ENCODE measurements at regions not wholly inside any gene's neighbourhood (a gene's known extent, or its start where the extent isn't known, plus 50 kb on each side); places are given as distances from the start of the nearest gene placed in this dataset.
A peak's percentile ranks its signal among the peaks of the same experiment; 100 is the strongest.
"Not testable (repeated sequence)": the region's sequence is repeated elsewhere in the genome, so short reads cannot be mapped to it uniquely, and the experiment has no call there.

DNA sequence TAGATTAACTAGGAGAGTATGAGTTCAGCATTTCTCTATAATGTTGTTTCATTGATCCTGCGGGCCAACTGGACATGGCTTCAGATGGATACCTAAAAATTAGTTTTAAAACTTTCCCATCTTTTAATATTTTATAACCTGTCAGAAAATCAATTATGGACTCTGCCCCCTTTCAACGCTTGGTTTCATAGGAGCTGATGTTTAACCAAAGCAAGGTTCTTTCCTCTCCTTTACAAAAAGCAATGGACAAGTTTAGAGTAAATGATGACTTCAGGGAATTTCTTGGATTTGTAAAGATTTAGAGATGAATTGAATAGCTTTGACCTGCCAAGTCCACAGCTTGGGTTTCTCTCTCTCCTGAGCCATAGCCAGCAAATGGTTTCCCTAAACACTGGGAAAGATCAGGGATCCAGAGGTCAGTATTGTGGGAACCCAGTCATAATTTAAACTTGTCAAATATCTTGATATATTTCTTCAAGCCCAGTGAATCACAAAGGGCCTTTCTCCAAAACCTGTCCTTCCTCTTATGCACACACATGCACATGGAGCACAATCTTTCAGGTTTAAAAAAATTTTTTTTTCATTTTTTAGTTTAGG, 177.1 kb downstream of the EVX1 start:
- DNase-seq, result peak; percentile 73

GRCh38 chr7:27420702-27421101, 178.1 kb downstream of the EVX1 start:
- DNase-seq, result peak; percentile 21

- peak; percentile 68 for DNase-seq
Measured at GRCh38 chr7:27423290-27423689, 180.7 kb downstream of the EVX1 start.

- DNase-seq, result no peak
Measured at GRCh38 chr7:27423821-27424220, 181.2 kb downstream of the EVX1 start.

DNA sequence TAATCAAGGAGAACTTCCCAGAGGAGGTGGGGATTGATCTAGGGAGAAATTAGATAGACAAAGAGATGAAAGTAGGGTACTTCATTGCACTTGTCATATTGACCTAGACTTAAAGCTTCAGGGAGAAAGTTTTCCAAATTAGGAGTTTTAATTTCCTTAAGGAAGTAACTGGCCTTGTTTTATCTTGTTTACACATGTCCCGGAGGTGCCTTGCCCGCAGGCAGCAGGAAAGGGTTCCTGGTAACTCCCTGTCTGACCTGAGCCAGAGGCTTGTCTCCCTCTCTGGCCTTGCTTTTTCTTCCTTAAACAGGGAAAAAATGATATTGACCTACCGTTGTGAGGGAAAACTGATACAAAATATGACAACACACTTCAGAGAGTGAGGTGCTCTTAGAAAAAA, 181.6 kb downstream of the EVX1 start:
- DNase-seq, result no peak

DNA sequence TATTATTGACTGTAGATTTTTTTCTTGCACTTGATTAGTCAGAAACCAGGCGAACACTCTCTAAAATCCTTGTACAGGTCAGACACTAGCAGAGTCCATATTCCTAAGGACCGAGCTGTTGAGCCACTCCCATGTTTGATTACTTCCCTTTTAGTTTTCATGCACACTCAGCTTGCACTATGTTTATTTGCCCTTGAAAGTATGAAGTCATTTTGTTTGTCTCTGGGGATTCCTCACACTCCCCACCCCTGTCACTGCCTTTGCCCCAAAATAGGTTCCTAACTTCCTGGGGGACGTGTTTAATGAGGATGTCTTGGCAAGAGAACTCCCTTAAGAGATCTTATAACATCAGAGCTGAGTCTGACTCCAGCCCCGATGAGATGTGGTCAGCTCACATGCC, 182.1 kb downstream of the EVX1 start:
- DNase-seq, result no peak

DNA sequence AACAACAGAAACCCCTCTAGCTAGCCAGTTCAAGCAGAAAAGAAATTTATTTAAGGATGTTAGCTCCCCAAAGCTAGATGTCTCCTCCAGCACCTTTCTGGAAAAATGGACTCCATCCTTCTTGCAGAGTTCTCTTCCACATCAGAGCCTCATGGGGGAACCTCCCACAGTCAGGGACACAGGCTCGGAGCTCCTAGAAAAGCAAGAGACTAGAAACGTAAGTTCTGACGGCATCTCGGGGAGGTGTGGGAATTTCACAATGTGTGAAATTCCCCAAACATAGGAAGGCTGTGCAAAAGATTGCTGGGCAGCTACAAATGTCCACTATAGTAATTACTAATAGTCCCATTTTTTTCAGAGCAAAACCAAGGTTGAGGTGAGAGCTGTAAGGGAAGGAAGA, 184.8 kb downstream of the EVX1 start:
- DNase-seq, result no peak

- DNase-seq, result no peak
Measured at GRCh38 chr7:27430105-27430504, 187.5 kb downstream of the EVX1 start.

DNA sequence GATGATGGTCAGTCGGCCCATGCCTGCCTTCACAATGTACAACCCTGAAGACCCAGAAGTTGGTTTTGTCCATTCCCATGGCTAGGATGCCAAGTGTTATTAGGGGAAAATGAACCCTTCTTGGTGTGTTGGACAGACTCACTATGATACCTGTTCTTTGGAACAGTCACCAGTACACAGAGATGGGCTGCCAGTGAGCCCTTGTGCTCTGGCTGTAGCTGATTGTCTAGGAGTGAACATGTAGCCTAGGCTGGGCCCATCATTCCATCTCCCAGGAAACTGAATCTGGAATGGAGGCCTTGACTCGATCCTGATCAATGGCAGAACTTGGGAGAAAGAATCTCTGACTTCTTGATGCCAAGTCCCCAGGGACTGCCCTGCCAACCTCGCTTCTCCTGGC, 188.9 kb downstream of the EVX1 start:
- DNase-seq, result no peak

GRCh38 chr7:27433581-27433980, 191.0 kb downstream of the EVX1 start:
- DNase-seq, result no peak

DNA sequence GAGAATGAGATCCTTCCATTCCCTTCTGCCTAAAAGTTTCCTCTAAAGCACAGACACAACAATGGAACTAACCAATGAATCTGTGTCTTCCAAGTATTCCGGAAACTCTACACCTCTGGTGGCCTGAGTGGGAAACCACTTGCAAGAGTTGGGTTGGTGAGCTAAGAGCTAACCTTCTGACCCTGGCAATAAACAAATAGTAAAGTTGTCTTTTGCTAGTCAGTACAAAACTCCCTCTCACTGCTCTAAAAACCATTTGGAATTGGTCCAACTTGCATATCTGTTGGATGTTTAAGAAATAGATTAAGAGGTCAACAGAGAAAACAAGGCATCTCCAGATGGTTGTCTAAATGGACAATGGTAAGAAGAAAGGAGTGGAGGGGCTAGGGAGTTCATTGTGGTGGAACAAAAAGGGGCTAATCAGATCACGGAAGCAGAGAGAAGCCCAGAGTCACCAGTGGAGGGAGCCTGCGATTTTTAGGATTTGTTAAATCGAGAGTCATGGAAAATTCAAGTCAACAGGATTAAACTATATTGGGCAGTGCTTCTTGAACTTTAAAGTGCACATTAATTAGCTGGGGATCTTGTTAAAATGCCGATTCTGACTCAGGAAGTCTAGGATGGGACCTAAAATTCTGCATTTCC, 192.3 kb downstream of the EVX1 start:
- DNase-seq, result peak; percentile 22

- DNase-seq, result peak; percentile 60
Measured at GRCh38 chr7:27435461-27435860, 192.9 kb downstream of the EVX1 start.

DNA sequence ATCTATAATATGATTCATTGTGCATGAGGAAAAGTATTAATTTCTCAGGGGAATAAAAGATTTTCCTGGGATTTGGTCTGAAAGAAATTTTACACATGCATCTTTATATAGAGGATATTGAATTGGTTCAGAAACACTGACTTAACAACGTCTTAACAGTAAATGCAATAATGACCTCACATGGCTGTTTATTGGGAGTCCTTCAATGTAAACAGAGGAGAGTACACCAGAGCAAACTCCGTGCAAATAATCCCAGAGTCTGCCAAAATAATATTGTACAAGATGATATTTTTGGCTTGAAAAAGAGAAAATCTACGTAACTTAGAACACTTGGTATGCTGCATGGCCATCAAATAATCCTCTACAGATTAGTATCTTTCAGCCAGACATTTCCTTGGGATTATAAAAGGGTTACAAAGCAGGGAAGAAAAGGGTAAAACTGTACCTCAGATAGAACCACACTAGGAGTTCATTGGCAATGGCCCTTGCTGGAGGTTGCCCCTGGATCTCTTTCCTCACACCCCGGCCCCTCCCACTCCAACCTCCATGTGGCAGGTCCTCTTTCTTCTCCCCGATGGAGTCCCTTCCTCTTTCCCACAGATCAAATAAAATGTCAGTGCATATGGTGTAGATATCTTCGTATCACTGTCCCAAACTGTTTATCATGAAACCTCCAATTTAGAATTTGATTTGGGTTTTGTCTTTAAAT, 196.4 kb downstream of the EVX1 start:
- DNase-seq, result no peak

- DNase-seq, result peak; percentile 94
Measured at GRCh38 chr7:27442455-27442854, 199.9 kb downstream of the EVX1 start.

GRCh38 chr7:27449046-27449445, 206.4 kb downstream of the EVX1 start:
- DNase-seq, result not testable (repeated sequence)

GRCh38 chr7:27453702-27454405, 208.8 kb downstream of the HIBADH start:
- DNase-seq, result no peak

- not testable (repeated sequence) for DNase-seq
Measured at GRCh38 chr7:27457120-27457519, 205.6 kb downstream of the HIBADH start.

- not testable (repeated sequence) for DNase-seq
Measured at GRCh38 chr7:27457603-27458565, 204.8 kb downstream of the HIBADH start.

GRCh38 chr7:27459021-27459730, 203.5 kb downstream of the HIBADH start:
- no peak for DNase-seq

DNA sequence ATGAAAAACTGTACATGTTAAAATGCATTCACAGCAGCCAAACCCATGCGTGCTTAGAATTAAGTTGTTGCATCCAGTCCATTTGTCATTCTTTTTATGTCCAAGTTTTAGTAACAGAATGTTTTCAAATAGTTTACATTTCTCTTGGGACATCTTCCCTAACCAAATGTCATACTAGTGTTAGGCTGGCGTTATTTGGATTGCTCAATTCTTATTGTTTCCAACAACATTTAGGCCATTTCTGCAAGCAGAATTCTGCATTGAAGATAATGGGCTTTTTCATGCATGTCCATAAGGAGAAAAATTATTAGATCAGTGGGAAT, 203.0 kb downstream of the HIBADH start:
- DNase-seq, result no peak

GRCh38 chr7:27462575-27463270, 200.0 kb downstream of the HIBADH start:
- peak; percentile 90 for DNase-seq
